Activated T-helper 1 cell treated with anti-CD3 and anti-CD28 coated beads, Interleukin-2, amount 50 U/mL, for 16 hours (primary cell): ENCODE measurements at regions not wholly inside any gene's neighbourhood (a gene's known extent, or its start where the extent isn't known, plus 50 kb on each side); places are given as distances from the start of the nearest gene placed in this dataset.

Source experiments
- DNase-seq, 2 donors: peaks; one replicate each; pipeline ENCODE4 v3.0.0-alpha.2; 2020; ENCODE audit warnings: low read depth in 1 of 2, low spot score in 1 of 2

- DNase-seq = no peak
Observed at GRCh38 chr16:79870016-79870886, 269.7 kb upstream of the MAF start.

- DNase-seq = no peak
Observed at GRCh38 chr16:79869304-79870015, 268.9 kb upstream of the MAF start.

GRCh38 chr16:79868841-79869240, 268.3 kb upstream of the MAF start:
- DNase-seq = no peak

GRCh38 chr16:79867425-79867997, 267.0 kb upstream of the MAF start:
- no peak for DNase-seq

GRCh38 chr16:79865918-79866317, 265.4 kb upstream of the MAF start:
- no peak for DNase-seq

GRCh38 chr16:79864781-79865391, 264.3 kb upstream of the MAF start:
- DNase-seq = no peak

- DNase-seq = no peak
Observed at GRCh38 chr16:79864032-79864780, 263.7 kb upstream of the MAF start.

GRCh38 chr16:79863128-79864031, 262.8 kb upstream of the MAF start:
- no peak for DNase-seq

- DNase-seq = no peak
Observed at GRCh38 chr16:79862601-79863000, 262.1 kb upstream of the MAF start.

GRCh38 chr16:79856581-79856980, 256.0 kb upstream of the MAF start:
- DNase-seq = no peak

- no peak for DNase-seq
Observed at GRCh38 chr16:79850348-79850747, 249.8 kb upstream of the MAF start.

- DNase-seq = no peak
Observed at GRCh38 chr16:79849119-79849518, 248.6 kb upstream of the MAF start.

- DNase-seq = no peak
Observed at GRCh38 chr16:79848719-79849118, 248.2 kb upstream of the MAF start.

- no peak for DNase-seq
Observed at GRCh38 chr16:79847569-79847968, 247.0 kb upstream of the MAF start.

- no peak for DNase-seq
Observed at GRCh38 chr16:79847101-79847500, 246.6 kb upstream of the MAF start.

GRCh38 chr16:79845734-79846135, 245.2 kb upstream of the MAF start:
- no peak for DNase-seq

GRCh38 chr16:79845033-79845733, 244.6 kb upstream of the MAF start:
- DNase-seq = no peak

GRCh38 chr16:79844603-79845002, 244.1 kb upstream of the MAF start:
- DNase-seq = no peak

- no peak for DNase-seq
Observed at GRCh38 chr16:79843631-79844043, 243.1 kb upstream of the MAF start.
